Endothelial cell of umbilical vein (primary cell): ENCODE measurements at regions not wholly inside any gene's neighbourhood (a gene's known extent, or its start where the extent isn't known, plus 50 kb on each side); places are given as distances from the start of the nearest gene placed in this dataset.

Experiments used
- BruUV-seq: library from RNA; stranded (reverse); fragments of 400-500 nt; replicated peaks from 2 replicates; lab custom pipeline; 2021; lab: Mats Ljungman, UMichigan
- CTCF ChIA-PET: fragments of 300-600, 350-600 bp; sonication (Branson Sonifier 250); formaldehyde crosslinking; loops from one replicate; lab custom pipeline; 2021; ENCODE audit warnings: antibody characterized with exemption, inconsistent platforms; lab: Charles Lee
- POLR2A ChIA-PET: fragments of 300-600, 350-600 bp; sonication (Branson Sonifier 250); formaldehyde crosslinking; loops from one replicate; lab custom pipeline; 2021; ENCODE audit warnings: antibody characterized with exemption, inconsistent platforms; lab: Charles Lee
- DNase-seq: peaks from one replicate; pipeline ENCODE4 v3.0.0-alpha.2; 2011; ENCODE audit warnings: low read depth, low spot score
- FAIRE-seq: peaks from 2 replicates; lab custom pipeline; 2011; peaks lifted over from hg19 to GRCh38; lab: Jason Lieb, UNC
- H2AFZ ChIP-seq: 2 replicates; pipeline ENCODE4 v1.6.0; 2012; ENCODE audit warnings: low read depth, low read length, control low read depth, inconsistent platforms
- H3K27ac ChIP-seq: 2 replicates; pipeline ENCODE4 v1.5.1; 2011; ENCODE audit warnings: low read depth, mild to moderate bottlenecking, control low read depth, low read length, moderate library complexity; ENCODE audit not compliant: insufficient read depth
- H3K27me3 ChIP-seq, 2 experiments: 2 replicates each; pipeline versions ENCODE4 v1.6.0 to v1.6.1; 2011; ENCODE audit warnings: low read length in 2 of 2, mixed read lengths in 1 of 2; ENCODE audit not compliant: control insufficient read depth in 2 of 2, insufficient read depth in 2 of 2
- H3K36me3 ChIP-seq, 2 experiments: 2 replicates in 1 of 2; 3 replicates in 1 of 2; pipeline ENCODE4 v1.5.1; 2011; ENCODE audit warnings: low read length in 2 of 2, mild to moderate bottlenecking in 1 of 2, moderate library complexity in 1 of 2; ENCODE audit not compliant: control insufficient read depth in 2 of 2, insufficient read depth in 2 of 2; ENCODE audit errors: extremely low read depth in 1 of 2
- H3K4me1 ChIP-seq: 3 replicates; pipeline ENCODE4 v1.5.1; 2011; ENCODE audit warnings: mild to moderate bottlenecking, low read length; ENCODE audit not compliant: control insufficient read depth, insufficient read depth; ENCODE audit errors: extremely low read depth
- H3K4me2 ChIP-seq: 2 replicates; pipeline ENCODE4 v1.6.1; 2011; ENCODE audit warnings: low read length, control low read depth, mixed read lengths; ENCODE audit not compliant: insufficient read depth
- H3K4me3 ChIP-seq, 3 experiments: fragments of 200-600 bp in 1 of 3; sonication (generic), shearing (Covaris generic) in 1 of 3; replicated peaks in 1 of 3; 2 replicates each; pipeline ENCODE4 v1.5.1; 2011 to 2016; ENCODE audit warnings: control low read depth in 3 of 3, low read length in 3 of 3, mild to moderate bottlenecking in 2 of 3, inconsistent platforms in 1 of 3, low read depth in 1 of 3, moderate library complexity in 1 of 3; ENCODE audit not compliant: insufficient read depth in 1 of 3
- H3K79me2 ChIP-seq: 2 replicates; pipeline ENCODE4 v1.6.0; 2012; ENCODE audit warnings: low read length, inconsistent platforms; ENCODE audit not compliant: control insufficient read depth, insufficient read depth
- H3K9ac ChIP-seq: replicated peaks from 2 replicates; pipeline ENCODE3; 2011; ENCODE audit warnings: low read length, control low read depth; ENCODE audit not compliant: insufficient read depth; ENCODE audit errors: extremely low read depth
- H3K9me1 ChIP-seq: replicated peaks from 3 replicates; pipeline ENCODE4 v1.6.0; 2011; ENCODE audit warnings: mild to moderate bottlenecking, low read length; ENCODE audit not compliant: control insufficient read depth, insufficient read depth; ENCODE audit errors: extremely low read depth
- H3K9me3 ChIP-seq: replicated peaks from 2 replicates; pipeline ENCODE4 v1.5.1; 2012; ENCODE audit warnings: low read length, inconsistent platforms; ENCODE audit not compliant: control insufficient read depth, insufficient read depth
- H4K20me1 ChIP-seq: replicated peaks from 2 replicates; pipeline ENCODE3; 2011; ENCODE audit warnings: mild to moderate bottlenecking, low read length; ENCODE audit not compliant: control insufficient read depth, insufficient read depth; ENCODE audit errors: extremely low read depth
- CTCF ChIP-seq, 2 donors: IDR thresholded peaks; 1 replicate in 1 of 2; 2 replicates in 1 of 2; pipeline ENCODE4 v1.5.1; 2011; ENCODE audit warnings: low read length in 2 of 2, mild to moderate bottlenecking in 2 of 2, moderate library complexity in 2 of 2, control low read depth in 1 of 2, inconsistent platforms in 1 of 2, low read depth in 1 of 2; ENCODE audit not compliant: insufficient read depth in 1 of 2; ENCODE audit errors: extremely low read depth in 1 of 2
- FOS ChIP-seq: IDR thresholded peaks from 2 replicates; pipeline ENCODE4 v1.6.1; 2011; ENCODE audit warnings: mild to moderate bottlenecking, low read length, moderate library complexity, borderline replicate concordance; ENCODE audit not compliant: insufficient read depth
- GATA2 ChIP-seq: IDR thresholded peaks from 2 replicates; pipeline ENCODE4 v1.7.0; 2011; ENCODE audit warnings: low read depth, mild to moderate bottlenecking, moderate library complexity, mixed read lengths, low read length; ENCODE audit not compliant: insufficient read length, insufficient read depth
- MYC ChIP-seq: IDR thresholded peaks from one replicate; pipeline ENCODE4 v1.6.1; 2011; ENCODE audit warnings: mild to moderate bottlenecking, low read depth, low read length
- POLR2A ChIP-seq: IDR thresholded peaks from 2 replicates; pipeline ENCODE4 v1.6.1; 2012; ENCODE audit warnings: low read depth, mild to moderate bottlenecking, control low read depth, low read length
- POLR2AphosphoS5 ChIP-seq: IDR thresholded peaks from 2 replicates; pipeline ENCODE4 v1.6.1; 2012; ENCODE audit warnings: low read depth, mild to moderate bottlenecking, control low read depth, low read length, moderate library complexity; ENCODE audit not compliant: insufficient read depth
- dilution Hi-C: fragments of 300-500 bp; cut with MboI; formaldehyde crosslinking; loops from one replicate; pipeline ENCODE4 v1.15.0; 2019; ENCODE audit warnings: low sequenced_read_pairs; ENCODE audit not compliant: extremely low pct_ligation_motif_present
- intact Hi-C: fragments of 100-400 bp; cut with micrococcal nuclease; formaldehyde crosslinking; loops from one replicate; pipeline ENCODE4 v1.10.0; 2022
- TF ChIP-seq, protein P1 (sequence below): IDR thresholded peaks from 2 replicates; pipeline ENCODE4 v1.6.1; 2011; ENCODE audit not compliant: insufficient read depth, insufficient read length

DNA sequence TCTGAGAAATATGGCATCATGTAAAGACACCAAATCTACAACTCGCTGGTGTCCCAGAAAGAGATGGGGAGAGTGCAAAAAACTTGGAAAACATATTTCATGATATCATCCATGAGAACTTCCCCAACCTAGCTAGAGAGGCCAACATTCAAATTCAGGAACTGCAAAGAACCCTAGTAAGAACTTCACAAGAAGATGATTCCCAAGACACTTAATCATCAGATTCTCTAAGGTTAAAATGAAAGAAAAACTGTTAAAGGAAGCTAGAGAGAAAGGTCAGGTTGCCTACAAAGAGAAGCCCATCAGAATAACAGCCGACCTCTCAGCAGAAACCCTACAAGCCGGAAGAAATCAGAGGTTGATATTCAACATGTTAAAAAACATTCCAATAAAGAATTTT lies 95.5 kb upstream of the PRLR start:
- Histone ChIP-seq H3K9ac (no peak overlapping the region), H3K36me3 (no peaks in the 10 kb centered on the region), H3K9me3 (no peaks in the 10 kb centered on the region), H3K4me1 (no peaks in the 10 kb centered on the region), H3K4me2 (no peak overlapping the region), H3K27ac (no peak overlapping the region), H2AFZ (no peak overlapping the region), H3K79me2 (no peaks in the 10 kb centered on the region), H4K20me1 (no peaks in the 10 kb centered on the region), H3K4me3 (no peak overlapping the region), H3K9me1 (no peaks in the 10 kb centered on the region), H3K27me3 (no peaks in the 10 kb centered on the region)
- POLR2A ChIA-PET: no interaction called here
- FAIRE-seq: no peak
- CTCF ChIA-PET: no interaction called here
- no TSS peak for BruUV-seq
- TF ChIP-seq FOS (no peak), CTCF (IDR thresholded peaks at IDR 0.05; ENCODE audit: extremely low read depth in 1 of 2, insufficient read depth in 1 of 2, low read depth in 1 of 2, low read length in 2 of 2) (no peak), MYC (no peak), POLR2A (no peak), GATA2 (no peak), POLR2AphosphoS5 (no peak)
- TF ChIP-seq, protein P1, sequence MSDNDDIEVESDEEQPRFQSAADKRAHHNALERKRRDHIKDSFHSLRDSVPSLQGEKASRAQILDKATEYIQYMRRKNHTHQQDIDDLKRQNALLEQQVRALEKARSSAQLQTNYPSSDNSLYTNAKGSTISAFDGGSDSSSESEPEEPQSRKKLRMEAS: no peak
- no peak for DNase-seq
- dilution Hi-C loops (no loop called here), intact Hi-C loops (no loop called here)
